Activated T-cell treated with anti-CD3 and anti-CD28 coated beads, Interleukin-2, amount 50 U/mL, for 72 hours (primary cell): ENCODE measurements at regions not wholly inside any gene's neighbourhood (a gene's known extent, or its start where the extent isn't known, plus 50 kb on each side); places are given as distances from the start of the nearest gene placed in this dataset.
"Not testable (repeated sequence)": the region's sequence is repeated elsewhere in the genome, so short reads cannot be mapped to it uniquely, and the experiment has no call there.

Experiments
- ATAC-seq, 2 donors: fragments of 150-1000 bp; cut with Tn5 transposase; replicated peaks in 1 of 2; 2 replicates each; pipeline ENCODE4 v1.10.0; 2021; ENCODE audit warnings: moderate library complexity in 2 of 2, mild to moderate bottlenecking in 1 of 2
- DNase-seq, 2 donors: peaks; one replicate each; pipeline ENCODE4 v3.0.0; 2021 to 2022; ENCODE audit warnings: mixed read lengths in 1 of 2
- H3K27ac Mint-ChIP-seq: one replicate; pipeline ENCODE4 v1.8.0; 2022; ENCODE audit warnings: mild to moderate bottlenecking, moderate library complexity, mixed read lengths
- H3K27me3 Mint-ChIP-seq: one replicate; pipeline ENCODE4 v1.8.0; 2022; ENCODE audit warnings: low read depth, mixed read lengths
- H3K36me3 Mint-ChIP-seq, 2 donors: one replicate each; pipeline ENCODE4 v1.8.0; 2022; ENCODE audit warnings: mixed read lengths in 2 of 2, mild to moderate bottlenecking in 1 of 2; ENCODE audit not compliant: insufficient read depth in 2 of 2
- H3K4me1 Mint-ChIP-seq: one replicate; pipeline ENCODE4 v1.8.0; 2022; ENCODE audit warnings: low read depth, mixed read lengths
- H3K4me3 Mint-ChIP-seq, 2 donors: one replicate each; pipeline ENCODE4 v1.8.0; 2022; ENCODE audit warnings: mild to moderate bottlenecking in 2 of 2, mixed read lengths in 2 of 2, moderate library complexity in 2 of 2
- H3K9me3 Mint-ChIP-seq, 2 donors: one replicate each; pipeline ENCODE4 v1.8.0; 2022; ENCODE audit warnings: mixed read lengths in 2 of 2

DNA sequence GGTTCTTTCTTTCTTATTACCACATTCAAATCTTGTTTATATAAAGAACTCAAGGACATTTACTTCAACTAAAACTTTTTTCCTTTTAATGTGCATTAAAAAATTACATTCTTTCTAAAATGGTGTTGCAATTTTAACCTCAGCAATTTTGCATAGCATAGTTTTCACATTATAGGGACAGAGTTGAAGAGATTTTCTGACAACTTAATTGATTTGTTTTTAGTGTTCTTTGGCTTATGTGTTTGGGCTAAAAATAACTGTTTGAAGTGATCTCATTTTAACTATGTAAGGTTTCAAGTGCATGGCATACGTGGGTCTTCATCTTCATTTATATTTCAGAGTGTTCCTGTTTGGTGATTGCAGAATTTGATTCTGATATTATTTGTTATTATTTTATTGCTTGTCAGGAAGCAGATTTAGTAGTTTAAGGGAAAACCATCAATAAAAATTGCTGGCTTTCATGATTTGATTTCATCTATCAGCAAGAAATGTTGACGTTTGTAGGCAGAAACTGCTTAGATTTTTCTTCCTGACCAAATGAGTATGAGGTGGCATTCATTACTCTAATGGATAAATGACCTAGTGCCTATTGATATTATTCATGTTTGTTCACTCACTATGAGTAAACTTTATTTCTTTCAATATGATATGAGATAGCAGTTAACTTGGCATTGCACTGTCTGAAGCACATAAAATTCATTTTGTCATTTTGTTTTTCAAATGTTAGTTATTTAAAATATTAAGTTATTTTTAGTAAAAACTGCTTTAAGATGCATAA lies 398.4 kb downstream of the NUP35 start:
- ATAC-seq (no peak), DNase-seq (no peak)
- peaks cover 5 to 12% of the 10 kb centered on the region in 2 donors for H3K9me3 Mint-ChIP-seq
- no peak overlapping the region for H3K27ac Mint-ChIP-seq
- no peaks in the 10 kb centered on the region for H3K27me3 Mint-ChIP-seq
- no peak overlapping the region for H3K4me3 Mint-ChIP-seq
- no peaks in the 10 kb centered on the region for H3K36me3 Mint-ChIP-seq
- no peaks in the 10 kb centered on the region for H3K4me1 Mint-ChIP-seq

DNA sequence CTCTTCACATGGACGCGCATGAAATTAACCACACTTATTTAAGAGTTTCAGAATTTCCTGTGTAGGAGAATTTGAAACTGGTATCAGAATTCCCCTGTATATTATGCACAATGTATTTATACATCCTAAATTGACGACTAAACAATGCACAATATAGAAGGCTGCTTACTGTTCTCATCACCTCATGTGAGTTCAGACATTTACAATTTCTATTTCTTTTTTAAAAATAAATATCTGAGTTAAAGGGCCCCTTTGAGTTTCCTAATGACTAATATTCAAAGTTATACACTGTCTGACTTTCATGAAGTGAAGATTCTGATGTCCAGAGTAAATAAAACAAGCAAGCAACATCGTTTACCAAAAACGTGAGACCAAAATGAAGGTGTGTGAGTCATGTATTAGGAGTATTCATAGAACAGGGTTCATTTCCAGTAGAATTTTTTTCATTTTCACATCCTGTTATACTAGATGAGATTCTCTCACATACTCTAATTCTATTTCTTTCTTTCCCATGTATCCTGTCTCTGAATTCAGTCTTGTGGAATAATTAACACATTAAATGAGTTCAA lies 406.2 kb downstream of the NUP35 start:
- DNase-seq: no peak
- Mint-ChIP-seq H3K9me3 (peaks cover 0 to 7% of the 10 kb centered on the region in 2 donors), H3K27me3 (no peaks in the 10 kb centered on the region), H3K4me1 (no peaks in the 10 kb centered on the region), H3K36me3 (no peaks in the 10 kb centered on the region), H3K4me3 (no peak overlapping the region), H3K27ac (no peak overlapping the region)
- ATAC-seq: no peak

DNA sequence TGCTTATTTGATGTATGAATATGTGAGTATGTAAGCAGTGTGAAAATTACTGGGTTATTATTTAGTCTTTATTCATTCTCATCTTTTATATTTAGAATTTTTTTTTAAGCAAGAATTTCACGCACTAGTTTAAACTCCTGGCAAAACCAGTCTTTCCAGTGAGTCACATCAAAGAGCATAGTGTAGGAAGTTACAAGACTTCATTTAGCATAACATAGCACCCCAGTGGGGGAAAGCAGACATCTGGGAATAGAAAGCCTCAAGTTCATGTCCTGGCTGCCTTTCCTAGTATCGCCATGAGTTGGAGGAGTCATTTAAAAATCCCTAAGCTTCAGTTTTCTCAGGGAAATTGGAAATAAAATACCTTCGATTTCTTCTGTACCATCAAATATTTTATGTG lies 408.3 kb downstream of the NUP35 start:
- H3K9me3 Mint-ChIP-seq: peaks cover 0 to 4% of the 10 kb centered on the region in 2 donors
- no peaks in the 10 kb centered on the region for H3K36me3 Mint-ChIP-seq
- H3K27ac Mint-ChIP-seq: no peak overlapping the region
- no peak for DNase-seq
- H3K4me3 Mint-ChIP-seq: no peak overlapping the region
- H3K27me3 Mint-ChIP-seq: no peaks in the 10 kb centered on the region
- ATAC-seq: no peak
- no peaks in the 10 kb centered on the region for H3K4me1 Mint-ChIP-seq

DNA sequence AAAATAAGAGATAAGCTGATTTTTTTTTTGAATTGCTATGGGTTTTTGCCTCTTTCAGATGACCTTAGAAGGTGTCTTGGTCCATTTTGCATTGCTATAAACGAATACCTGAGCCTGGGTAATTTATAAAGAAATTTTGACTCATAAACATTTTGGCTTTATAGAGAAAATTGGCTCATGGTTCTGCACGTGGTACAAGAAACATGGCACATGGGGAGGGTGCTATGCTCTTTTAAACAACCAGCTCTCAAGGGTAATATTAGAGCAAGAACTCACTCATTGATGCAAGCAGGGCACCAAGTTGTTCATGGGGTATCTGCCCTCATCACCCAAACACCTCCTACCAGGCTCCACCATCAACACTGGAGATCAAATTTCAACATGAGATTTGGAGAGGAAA lies 408.8 kb downstream of the NUP35 start:
- DNase-seq (no peak), ATAC-seq (no peak)
- Mint-ChIP-seq H3K27me3 (no peaks in the 10 kb centered on the region), H3K27ac (no peak overlapping the region), H3K9me3 (no peaks in the 10 kb centered on the region), H3K4me1 (no peaks in the 10 kb centered on the region), H3K4me3 (no peak overlapping the region), H3K36me3 (no peaks in the 10 kb centered on the region)

DNA sequence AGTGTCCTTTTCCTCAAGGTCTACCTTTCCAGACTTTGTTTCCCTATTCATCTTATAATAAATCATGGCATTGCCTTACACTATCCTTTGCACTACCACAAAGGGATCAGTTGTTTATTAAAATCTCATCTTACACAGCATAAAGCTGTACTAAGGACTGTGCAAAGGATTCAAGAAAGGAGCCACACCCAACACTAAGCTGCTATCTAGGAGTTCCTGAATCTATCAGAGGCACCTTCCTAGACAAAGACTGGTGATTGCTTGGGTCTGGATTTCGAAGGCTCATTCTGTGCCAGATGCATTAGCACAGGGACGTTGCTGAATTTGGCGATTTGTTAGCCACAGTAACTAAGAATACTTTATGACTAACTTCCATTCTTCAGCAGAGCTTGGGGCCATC lies 412.0 kb downstream of the NUP35 start:
- Mint-ChIP-seq H3K4me3 (no peak overlapping the region), H3K36me3 (no peaks in the 10 kb centered on the region), H3K27me3 (no peaks in the 10 kb centered on the region), H3K4me1 (no peaks in the 10 kb centered on the region), H3K9me3 (peaks cover 0 to 3% of the 10 kb centered on the region in 2 donors), H3K27ac (no peak overlapping the region)
- DNase-seq (no peak), ATAC-seq (no peak)

DNA sequence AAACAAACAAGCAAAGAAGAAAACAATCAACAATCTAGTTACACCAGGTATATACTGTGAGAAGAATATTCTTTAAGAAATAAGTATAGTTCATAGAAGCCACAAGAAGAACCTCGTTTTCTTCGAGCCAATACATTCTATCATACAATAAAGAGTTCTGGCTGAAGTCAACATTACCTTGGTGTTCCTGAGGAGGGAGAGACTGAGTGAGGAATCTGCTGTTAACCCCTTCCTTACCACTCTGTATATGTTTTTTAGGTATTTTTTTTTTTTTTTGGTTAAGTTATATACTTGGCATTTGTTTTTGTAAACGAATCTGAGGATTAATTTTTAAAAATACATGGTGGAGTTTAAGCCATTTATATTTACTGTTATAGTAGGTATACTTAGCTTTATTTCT lies 412.5 kb downstream of the NUP35 start:
- H3K4me3 Mint-ChIP-seq: no peak overlapping the region
- no peak overlapping the region for H3K27ac Mint-ChIP-seq
- DNase-seq (no peak), ATAC-seq (no peak)
- H3K4me1 Mint-ChIP-seq: no peaks in the 10 kb centered on the region
- no peaks in the 10 kb centered on the region for H3K36me3 Mint-ChIP-seq
- H3K9me3 Mint-ChIP-seq: peaks cover 0 to 3% of the 10 kb centered on the region in 2 donors
- H3K27me3 Mint-ChIP-seq: no peaks in the 10 kb centered on the region

DNA sequence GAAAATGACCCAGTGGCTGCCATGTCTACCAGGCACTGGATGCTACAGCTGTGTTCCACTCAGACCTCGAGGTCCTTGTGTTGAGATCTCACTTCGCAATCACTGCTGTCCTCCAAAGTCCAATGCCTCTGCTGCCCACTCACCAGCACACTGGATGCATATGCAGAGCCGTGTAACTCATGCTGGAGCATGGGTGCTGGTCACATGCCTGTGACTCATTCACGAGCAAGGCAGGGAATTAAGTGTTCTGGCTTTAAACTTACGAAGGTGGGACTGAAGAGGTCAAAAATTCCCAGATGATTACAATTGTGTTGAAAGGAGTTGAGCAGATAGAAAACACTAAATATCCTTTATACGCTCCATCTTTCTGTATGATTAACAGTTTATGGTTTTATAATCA lies 417.5 kb downstream of the NUP35 start:
- Mint-ChIP-seq H3K4me1 (no peaks in the 10 kb centered on the region), H3K36me3 (peaks cover 7% of the 10 kb centered on the region in 2 donors), H3K4me3 (no peak overlapping the region), H3K27me3 (no peaks in the 10 kb centered on the region), H3K27ac (no peak overlapping the region), H3K9me3 (peaks cover 9 to 16% of the 10 kb centered on the region in 2 donors)
- DNase-seq: no peak
- ATAC-seq: no peak

DNA sequence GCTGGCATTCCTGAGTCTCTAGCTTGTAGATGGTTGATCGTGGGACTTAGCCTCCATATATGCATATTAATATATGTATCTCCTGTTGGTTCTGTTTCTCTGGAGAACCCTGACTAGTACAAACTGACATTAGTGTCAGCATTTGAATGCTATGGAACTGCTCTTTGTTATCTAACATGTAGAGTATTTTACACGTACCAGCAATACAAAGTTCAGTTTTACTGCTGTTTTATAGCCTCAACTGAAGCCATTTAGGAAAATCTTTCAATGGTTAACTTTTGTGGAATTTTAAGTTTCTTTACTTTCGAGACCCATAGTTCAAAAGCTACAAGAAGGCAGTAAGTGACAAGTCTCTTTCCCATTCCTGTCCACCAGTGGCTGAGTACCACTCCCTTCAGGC lies 418.4 kb downstream of the NUP35 start:
- H3K27ac Mint-ChIP-seq: no peak overlapping the region
- H3K36me3 Mint-ChIP-seq: peaks cover 7% of the 10 kb centered on the region in 2 donors
- H3K9me3 Mint-ChIP-seq: peaks cover 14 to 16% of the 10 kb centered on the region in 2 donors
- H3K4me1 Mint-ChIP-seq: no peaks in the 10 kb centered on the region
- ATAC-seq (no peak), DNase-seq (no peak)
- H3K27me3 Mint-ChIP-seq: no peaks in the 10 kb centered on the region
- no peak overlapping the region for H3K4me3 Mint-ChIP-seq

DNA sequence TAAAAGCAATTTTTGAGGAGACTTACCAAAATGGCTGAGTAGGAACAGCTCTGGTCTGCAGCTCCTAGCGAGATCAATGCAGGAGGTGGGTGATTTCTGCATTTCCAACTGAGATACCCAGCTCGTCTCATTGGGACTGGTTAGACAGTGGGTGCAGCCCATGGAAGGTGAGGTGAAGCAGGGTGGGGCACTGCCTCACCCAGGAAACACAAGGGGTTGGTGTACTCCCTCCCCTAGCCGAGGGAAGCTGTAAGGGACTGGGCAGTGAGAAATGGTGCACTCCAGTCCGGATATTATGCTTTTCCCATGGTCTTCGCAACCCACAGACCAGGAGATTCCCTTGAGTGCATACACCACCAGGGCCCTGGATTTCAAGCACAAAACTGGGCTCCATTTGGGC lies 419.0 kb downstream of the NUP35 start:
- no peaks in the 10 kb centered on the region for H3K4me1 Mint-ChIP-seq
- peaks cover 7 to 11% of the 10 kb centered on the region in 2 donors for H3K36me3 Mint-ChIP-seq
- no peak overlapping the region for H3K27ac Mint-ChIP-seq
- no peaks in the 10 kb centered on the region for H3K27me3 Mint-ChIP-seq
- DNase-seq (no peak), ATAC-seq (no peak)
- no peak overlapping the region for H3K4me3 Mint-ChIP-seq
- H3K9me3 Mint-ChIP-seq: peaks cover 18 to 21% of the 10 kb centered on the region in 2 donors

DNA sequence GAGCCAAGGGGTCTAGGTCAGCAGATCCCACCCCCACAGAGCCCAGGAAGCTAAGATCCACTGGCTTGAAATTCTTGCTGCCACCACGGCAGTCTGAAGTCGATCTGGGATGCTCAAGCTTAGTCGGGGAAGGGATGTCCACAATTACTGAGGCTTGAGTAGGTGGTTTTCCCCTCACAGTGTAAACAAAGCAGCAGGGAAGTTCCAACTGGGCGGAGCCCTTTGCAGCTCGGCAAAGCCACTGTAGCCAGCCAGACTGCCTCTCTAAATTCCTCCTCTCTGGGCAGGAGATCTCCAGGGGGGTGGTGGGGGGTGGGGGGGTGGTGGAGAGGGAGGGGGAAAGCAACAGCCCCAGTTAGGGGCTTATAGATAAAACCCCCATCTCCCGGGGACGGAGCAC lies 419.5 kb downstream of the NUP35 start:
- Mint-ChIP-seq H3K4me1 (no peaks in the 10 kb centered on the region), H3K27ac (no peak overlapping the region), H3K4me3 (no peak overlapping the region), H3K27me3 (no peaks in the 10 kb centered on the region), H3K36me3 (peaks cover 7 to 11% of the 10 kb centered on the region in 2 donors), H3K9me3 (peaks cover 19 to 25% of the 10 kb centered on the region in 2 donors)
- ATAC-seq: no peak
- DNase-seq: no peak

DNA sequence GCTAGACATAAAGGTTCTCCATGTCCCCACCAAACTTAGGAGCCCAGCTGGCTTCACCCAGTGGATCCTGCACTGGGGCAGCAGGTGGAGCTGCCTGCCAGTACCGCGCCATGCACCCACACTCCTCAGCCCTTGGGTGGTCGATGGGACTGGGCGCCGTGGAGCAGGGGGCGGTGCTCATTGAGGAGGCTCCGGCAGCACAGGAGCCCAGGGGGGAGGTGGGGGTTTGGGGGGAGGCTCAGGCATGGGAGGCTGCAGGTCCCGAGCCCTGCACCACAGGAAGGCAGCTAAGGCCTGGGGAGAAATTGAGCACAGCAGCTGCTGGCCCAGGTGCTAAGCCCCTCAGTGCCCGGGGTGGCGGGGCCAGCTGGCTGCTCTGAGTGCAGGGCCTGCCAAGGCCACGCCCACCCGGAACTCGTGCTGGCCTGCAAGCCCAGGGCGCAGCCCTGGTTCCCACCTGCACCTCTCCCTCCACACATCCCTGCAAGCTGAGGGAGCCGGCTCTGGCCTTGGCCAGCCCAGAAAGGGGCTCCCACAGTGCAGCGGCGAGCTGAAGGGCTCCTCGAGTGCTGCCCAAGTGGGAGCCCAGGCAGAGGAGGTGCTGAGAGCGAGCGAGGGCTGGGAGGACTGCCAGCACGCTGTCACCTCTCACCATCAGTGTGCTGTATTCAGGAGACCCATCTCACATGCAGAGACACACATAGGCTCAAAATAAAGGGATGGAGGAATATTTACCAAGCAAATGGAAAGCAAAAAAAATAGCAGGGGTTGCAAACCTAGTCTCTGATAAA lies 422.5 kb downstream of the NUP35 start:
- not testable (repeated sequence) for DNase-seq, H3K4me1 Mint-ChIP-seq, H3K4me3 Mint-ChIP-seq, H3K27me3 Mint-ChIP-seq, H3K27ac Mint-ChIP-seq, ATAC-seq
- Mint-ChIP-seq H3K36me3 (peaks cover 7 to 11% of the 10 kb centered on the region in 2 donors), H3K9me3 (peaks cover 26 to 27% of the 10 kb centered on the region in 2 donors)

DNA sequence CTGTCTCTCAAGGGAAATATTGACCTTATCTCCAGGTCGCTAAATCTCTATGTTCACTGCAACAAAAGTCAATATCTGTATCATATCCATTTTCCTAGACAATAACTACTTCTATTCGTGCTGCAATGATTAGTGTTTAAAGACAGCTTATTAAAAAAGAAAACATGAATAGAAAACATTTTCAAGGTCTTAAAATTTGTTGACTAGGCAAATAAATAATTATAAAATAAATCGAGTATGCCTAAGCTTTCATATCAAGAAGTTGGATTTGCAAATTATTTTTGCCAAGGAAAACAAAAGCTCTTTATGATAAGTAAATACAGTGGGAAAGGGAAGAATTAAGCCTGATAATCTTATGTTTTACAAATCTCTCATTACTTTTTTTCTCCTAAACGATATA lies 428.5 kb downstream of the NUP35 start:
- ATAC-seq (no peak), DNase-seq (no peak)
- H3K4me3 Mint-ChIP-seq: no peak overlapping the region
- H3K27ac Mint-ChIP-seq: no peak overlapping the region
- H3K27me3 Mint-ChIP-seq: no peaks in the 10 kb centered on the region
- H3K9me3 Mint-ChIP-seq: peaks cover 13 to 20% of the 10 kb centered on the region in 2 donors
- H3K36me3 Mint-ChIP-seq: peaks cover 0 to 3% of the 10 kb centered on the region in 2 donors
- no peaks in the 10 kb centered on the region for H3K4me1 Mint-ChIP-seq

DNA sequence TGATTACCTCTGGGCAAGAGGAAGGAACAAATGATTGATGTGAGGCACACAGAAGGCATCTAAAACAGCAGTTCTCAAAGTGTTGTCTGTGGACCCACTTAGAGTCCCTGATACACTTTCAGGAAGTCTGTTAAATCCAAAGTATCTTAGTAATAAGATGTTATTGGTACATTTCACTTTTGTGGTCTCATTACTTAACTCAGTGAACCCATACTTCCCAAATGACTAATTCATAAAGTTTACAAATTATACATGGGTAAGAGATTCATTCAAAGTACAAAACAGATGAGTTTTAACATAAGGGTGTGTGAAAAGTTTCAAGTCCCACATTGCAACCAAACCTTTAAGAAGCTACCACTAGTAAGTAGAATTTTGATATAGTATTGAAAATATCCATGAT lies 440.5 kb downstream of the NUP35 start:
- Mint-ChIP-seq H3K4me3 (no peak overlapping the region), H3K4me1 (no peaks in the 10 kb centered on the region), H3K27me3 (no peaks in the 10 kb centered on the region), H3K36me3 (no peaks in the 10 kb centered on the region), H3K27ac (no peak overlapping the region), H3K9me3 (no peaks in the 10 kb centered on the region)
- DNase-seq (no peak), ATAC-seq (no peak)
